A204.1 (cell line): ENCODE measurements at regions not wholly inside any gene's neighbourhood (a gene's known extent, or its start where the extent isn't known, plus 50 kb on each side); places are given as distances from the start of the nearest gene placed in this dataset.

ENCODE experiments used
- FAIRE-seq: peaks from 2 replicates; lab custom pipeline; 2012; peaks lifted over from hg19 to GRCh38; lab: Jason Lieb, UNC

GRCh38 chr3:104519468-104520227 is 847.1 kb upstream of the ALCAM start:
- no peak for FAIRE-seq

- FAIRE-seq, result no peak
Observed at GRCh38 chr3:104520228-104520655, 846.5 kb upstream of the ALCAM start.

- no peak for FAIRE-seq
Observed at GRCh38 chr3:104521606-104522336, 844.9 kb upstream of the ALCAM start.

GRCh38 chr3:104523136-104523535 is 843.6 kb upstream of the ALCAM start:
- no peak for FAIRE-seq

GRCh38 chr3:104526901-104527401 is 839.8 kb upstream of the ALCAM start:
- FAIRE-seq, result no peak

- FAIRE-seq, result no peak
Observed at GRCh38 chr3:104530934-104531333, 835.8 kb upstream of the ALCAM start.

GRCh38 chr3:104536715-104537114 is 830.0 kb upstream of the ALCAM start:
- no peak for FAIRE-seq

- FAIRE-seq, result no peak
Observed at GRCh38 chr3:104537323-104537722, 829.4 kb upstream of the ALCAM start.

GRCh38 chr3:104546301-104546700 is 820.4 kb upstream of the ALCAM start:
- no peak for FAIRE-seq

- FAIRE-seq, result no peak
Observed at GRCh38 chr3:104547031-104547430, 819.7 kb upstream of the ALCAM start.

GRCh38 chr3:104548401-104548800 is 818.3 kb upstream of the ALCAM start:
- FAIRE-seq, result no peak

GRCh38 chr3:104549099-104549714 is 817.5 kb upstream of the ALCAM start:
- no peak for FAIRE-seq

GRCh38 chr3:104553121-104553520 is 813.6 kb upstream of the ALCAM start:
- no peak for FAIRE-seq

- FAIRE-seq, result no peak
Observed at GRCh38 chr3:104554425-104554824, 812.3 kb upstream of the ALCAM start.

- no peak for FAIRE-seq
Observed at GRCh38 chr3:104555728-104556127, 811.0 kb upstream of the ALCAM start.

- no peak for FAIRE-seq
Observed at GRCh38 chr3:104556372-104557078, 810.2 kb upstream of the ALCAM start.

- no peak for FAIRE-seq
Observed at GRCh38 chr3:104561324-104561723, 805.4 kb upstream of the ALCAM start.

GRCh38 chr3:104564045-104564643 is 802.6 kb upstream of the ALCAM start:
- peak; percentile 34 for FAIRE-seq

GRCh38 chr3:104566054-104566453 is 800.7 kb upstream of the ALCAM start:
- FAIRE-seq, result no peak

- no peak for FAIRE-seq
Observed at GRCh38 chr3:104575634-104576033, 791.1 kb upstream of the ALCAM start.

GRCh38 chr3:104578558-104578957 is 788.2 kb upstream of the ALCAM start:
- no peak for FAIRE-seq

GRCh38 chr3:104582092-104582491 is 784.6 kb upstream of the ALCAM start:
- no peak for FAIRE-seq
